Nephron progenitor cell (in vitro differentiated cells): ENCODE measurements at regions not wholly inside any gene's neighbourhood (a gene's known extent, or its start where the extent isn't known, plus 50 kb on each side); places are given as distances from the start of the nearest gene placed in this dataset.
A peak's percentile ranks its signal among the peaks of the same experiment; 100 is the strongest.

ENCODE experiments used
- DNase-seq: peaks from one replicate; pipeline ENCODE4 v3.0.0; 2021
- H3K27ac Mint-ChIP-seq: 2 replicates; pipeline ENCODE4 v1.8.0; 2021; ENCODE audit warnings: mild to moderate bottlenecking, moderate library complexity, mixed read lengths
- H3K27me3 Mint-ChIP-seq: 2 replicates; pipeline ENCODE4 v1.8.0; 2021; ENCODE audit warnings: mild to moderate bottlenecking, low read depth, mixed read lengths; ENCODE audit not compliant: poor library complexity
- H3K36me3 Mint-ChIP-seq: 2 replicates; pipeline ENCODE4 v1.8.0; 2021; ENCODE audit warnings: low read depth, mixed read lengths
- H3K4me1 Mint-ChIP-seq: 2 replicates; pipeline ENCODE4 v1.8.0; 2021; ENCODE audit warnings: mixed read lengths
- H3K4me3 Mint-ChIP-seq: 2 replicates; pipeline ENCODE4 v1.8.0; 2021; ENCODE audit warnings: mild to moderate bottlenecking, moderate library complexity, mixed read lengths
- H3K9me3 Mint-ChIP-seq: 2 replicates; pipeline ENCODE4 v1.8.0; 2021; ENCODE audit warnings: mild to moderate bottlenecking, moderate library complexity, mixed read lengths
- TF ChIP-seq, protein P1 (sequence below): fragments of 200-600 bp; sonication (generic); IDR thresholded peaks from 2 replicates; pipeline ENCODE4 v1.5.0; 2021; ENCODE audit warnings: antibody characterized with exemption

DNA sequence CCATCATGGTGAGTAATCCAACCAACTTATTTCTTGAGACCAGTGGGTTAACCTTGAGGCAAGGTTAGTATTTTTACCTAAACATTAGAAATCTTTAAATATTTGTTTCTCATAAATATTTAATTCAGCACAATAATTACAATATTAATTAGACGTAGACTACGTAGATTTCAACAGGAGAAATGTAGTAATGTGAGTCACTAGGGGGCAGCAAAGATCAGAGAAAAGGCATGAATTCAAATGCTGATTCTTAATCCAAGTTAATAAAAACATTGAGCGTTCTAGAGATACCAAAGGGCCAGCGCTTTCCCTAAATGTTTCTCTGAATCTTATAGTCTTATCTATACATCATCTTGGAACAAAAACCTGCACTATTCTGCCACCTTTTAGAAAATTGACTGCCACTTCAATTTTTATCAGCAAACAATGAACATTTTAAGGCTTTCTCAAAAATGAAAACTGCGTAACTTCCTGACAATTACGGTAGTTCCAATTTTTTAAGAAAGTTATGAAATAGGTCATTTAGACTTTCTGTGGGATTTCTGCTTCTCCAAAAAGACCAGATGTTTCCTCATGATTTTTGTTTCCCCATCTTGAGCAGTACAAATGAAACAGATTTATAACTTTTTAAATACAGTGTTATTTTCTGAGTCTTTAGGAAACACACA, 180.7 kb downstream of the GASK1B start:
- Mint-ChIP-seq H3K4me1 (peaks cover 20% of the 10 kb centered on the region), H3K27me3 (no peaks in the 10 kb centered on the region), H3K9me3 (no peaks in the 10 kb centered on the region), H3K36me3 (no peaks in the 10 kb centered on the region), H3K4me3 (no peak overlapping the region), H3K27ac (no peak overlapping the region)
- TF ChIP-seq, protein P1, sequence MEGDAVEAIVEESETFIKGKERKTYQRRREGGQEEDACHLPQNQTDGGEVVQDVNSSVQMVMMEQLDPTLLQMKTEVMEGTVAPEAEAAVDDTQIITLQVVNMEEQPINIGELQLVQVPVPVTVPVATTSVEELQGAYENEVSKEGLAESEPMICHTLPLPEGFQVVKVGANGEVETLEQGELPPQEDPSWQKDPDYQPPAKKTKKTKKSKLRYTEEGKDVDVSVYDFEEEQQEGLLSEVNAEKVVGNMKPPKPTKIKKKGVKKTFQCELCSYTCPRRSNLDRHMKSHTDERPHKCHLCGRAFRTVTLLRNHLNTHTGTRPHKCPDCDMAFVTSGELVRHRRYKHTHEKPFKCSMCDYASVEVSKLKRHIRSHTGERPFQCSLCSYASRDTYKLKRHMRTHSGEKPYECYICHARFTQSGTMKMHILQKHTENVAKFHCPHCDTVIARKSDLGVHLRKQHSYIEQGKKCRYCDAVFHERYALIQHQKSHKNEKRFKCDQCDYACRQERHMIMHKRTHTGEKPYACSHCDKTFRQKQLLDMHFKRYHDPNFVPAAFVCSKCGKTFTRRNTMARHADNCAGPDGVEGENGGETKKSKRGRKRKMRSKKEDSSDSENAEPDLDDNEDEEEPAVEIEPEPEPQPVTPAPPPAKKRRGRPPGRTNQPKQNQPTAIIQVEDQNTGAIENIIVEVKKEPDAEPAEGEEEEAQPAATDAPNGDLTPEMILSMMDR, result peak; percentile 74
- DNase-seq, result peak; percentile 19

DNA sequence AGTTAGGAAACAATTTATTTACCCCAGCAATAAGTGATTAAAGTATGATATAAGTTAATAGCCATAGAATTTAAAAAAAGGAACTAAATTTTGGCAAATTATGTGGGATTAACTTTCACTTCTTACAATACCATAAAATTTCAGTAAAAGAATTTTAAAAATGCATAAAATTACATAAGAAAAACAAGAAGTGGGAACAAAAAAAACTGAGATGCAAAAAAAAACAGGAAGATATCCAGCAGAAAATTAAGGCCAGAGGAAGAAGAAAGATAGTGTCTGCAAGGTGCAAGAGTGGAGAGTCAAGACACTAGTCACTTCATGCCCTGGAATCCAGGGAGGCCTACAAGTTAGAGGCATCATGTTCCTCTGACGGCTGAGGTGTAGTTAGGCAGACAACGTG, 184.2 kb downstream of the GASK1B start:
- Mint-ChIP-seq H3K4me3 (no peak overlapping the region), H3K27ac (no peak overlapping the region), H3K27me3 (peaks cover 4% of the 10 kb centered on the region), H3K36me3 (no peaks in the 10 kb centered on the region), H3K9me3 (no peaks in the 10 kb centered on the region), H3K4me1 (no peaks in the 10 kb centered on the region)
- TF ChIP-seq, protein P1, result no peak
- DNase-seq, result no peak

DNA sequence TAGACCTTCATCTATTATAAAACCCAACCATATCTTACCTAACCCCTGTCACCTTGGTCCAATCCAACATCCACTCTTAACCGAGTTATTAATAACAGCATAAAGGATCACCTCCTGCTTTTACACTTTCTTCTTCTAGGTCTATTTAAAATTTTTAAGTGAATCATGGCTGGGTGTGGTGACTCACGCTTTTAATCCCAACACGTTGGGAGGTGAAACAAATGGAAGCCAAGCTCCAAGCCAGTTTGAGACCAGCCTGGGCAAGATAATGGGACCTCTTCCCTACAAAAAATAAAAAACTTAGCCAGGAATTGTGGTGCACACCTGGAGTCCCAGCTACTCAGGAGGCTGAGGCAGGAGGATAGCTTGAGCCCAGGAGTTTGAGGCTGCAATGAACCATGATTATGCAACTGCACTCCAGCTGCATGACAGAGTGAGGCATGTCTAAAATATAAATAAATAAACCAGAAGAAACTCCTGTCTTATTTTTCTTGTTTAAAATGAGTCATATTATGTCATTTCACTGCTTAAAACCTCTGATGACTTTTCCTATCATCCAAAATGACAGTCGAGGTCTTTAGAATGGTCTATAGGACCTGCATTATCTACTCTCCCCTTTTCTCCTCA, 188.4 kb downstream of the GASK1B start:
- no peaks in the 10 kb centered on the region for H3K36me3 Mint-ChIP-seq
- H3K27me3 Mint-ChIP-seq, result peaks cover 8% of the 10 kb centered on the region
- no peaks in the 10 kb centered on the region for H3K9me3 Mint-ChIP-seq
- TF ChIP-seq, protein P1, result no peak
- H3K4me3 Mint-ChIP-seq, result no peak overlapping the region
- H3K27ac Mint-ChIP-seq, result no peak overlapping the region
- no peak for DNase-seq
- H3K4me1 Mint-ChIP-seq, result no peaks in the 10 kb centered on the region

DNA sequence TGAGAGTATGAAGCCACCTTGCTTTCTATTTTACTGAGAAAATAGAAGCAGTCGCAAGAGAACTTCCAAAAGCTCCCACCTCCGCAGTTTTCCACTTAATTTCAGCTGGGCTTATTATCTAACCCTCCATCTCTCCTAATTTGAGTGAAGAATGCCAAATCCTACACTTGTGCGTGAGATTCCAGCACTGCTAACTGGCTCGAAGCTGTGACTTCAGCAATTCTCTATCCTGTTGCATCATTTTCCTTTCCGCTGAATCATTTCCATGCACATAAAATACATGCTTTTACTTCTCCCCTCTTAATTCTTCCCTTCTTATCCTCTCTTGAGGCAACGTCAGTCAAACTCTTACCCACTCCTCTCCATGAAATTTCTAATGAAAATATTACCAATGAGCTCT, 189.5 kb downstream of the GASK1B start:
- Mint-ChIP-seq H3K9me3 (no peaks in the 10 kb centered on the region), H3K27ac (no peak overlapping the region), H3K36me3 (no peaks in the 10 kb centered on the region), H3K4me3 (no peak overlapping the region), H3K4me1 (peaks cover 8% of the 10 kb centered on the region), H3K27me3 (peaks cover 8% of the 10 kb centered on the region)
- TF ChIP-seq, protein P1, result no peak
- no peak for DNase-seq

DNA sequence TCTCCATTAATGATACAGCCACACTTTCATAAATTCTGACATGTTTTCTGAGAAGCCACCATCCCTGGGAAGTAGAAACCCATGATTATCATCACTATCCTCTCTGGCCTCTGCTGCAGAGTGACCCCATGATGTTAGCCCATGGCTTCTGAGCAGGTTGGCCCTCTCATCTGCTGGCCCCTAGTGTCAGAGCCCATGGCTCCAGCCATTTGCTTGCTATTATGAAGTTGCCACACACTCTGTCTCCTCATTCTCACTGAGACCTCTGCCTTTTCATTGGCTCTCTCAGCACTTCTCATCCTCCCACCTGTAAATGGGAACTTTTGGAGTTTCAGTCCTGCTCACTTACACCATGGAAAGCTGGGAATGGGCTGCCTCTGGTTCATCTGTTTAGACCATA, 192.7 kb downstream of the GASK1B start:
- peaks cover 8% of the 10 kb centered on the region for H3K27me3 Mint-ChIP-seq
- DNase-seq, result no peak
- no peaks in the 10 kb centered on the region for H3K36me3 Mint-ChIP-seq

More for the DNA sequence above, 192.7 kb downstream of the GASK1B start:
- H3K4me3 Mint-ChIP-seq, result no peak overlapping the region
- H3K4me1 Mint-ChIP-seq, result peaks cover 8% of the 10 kb centered on the region
- no peaks in the 10 kb centered on the region for H3K9me3 Mint-ChIP-seq
- TF ChIP-seq, protein P1, result no peak
- H3K27ac Mint-ChIP-seq, result no peak overlapping the region
